OCI-LY3 (cell line): ENCODE measurements at regions not wholly inside any gene's neighbourhood (a gene's known extent, or its start where the extent isn't known, plus 50 kb on each side); places are given as distances from the start of the nearest gene placed in this dataset.

ENCODE experiments used
- H2AFZ ChIP-seq: fragments of 200-600, 300-600 bp; shearing (Covaris generic); 2 replicates; pipeline ENCODE4 v1.6.0; 2014; ENCODE audit warnings: antibody characterized with exemption, low read depth, low read length
- H3K27ac ChIP-seq: fragments of 200-600, 300-600 bp; sonication (generic); 2 replicates; pipeline ENCODE4 v1.5.1; 2014; ENCODE audit warnings: mild to moderate bottlenecking, low read length, moderate library complexity, mixed read lengths
- H3K27me3 ChIP-seq: fragments of 200-600, 300-600 bp; sonication (generic); 2 replicates; pipeline ENCODE4 v1.6.1; 2014; ENCODE audit warnings: low read depth, low read length, mixed read lengths
- H3K36me3 ChIP-seq: fragments of 200-600, 300-600 bp; sonication (generic); replicated peaks from 2 replicates; pipeline ENCODE3; 2014; ENCODE audit warnings: low read depth, low read length, mixed read lengths
- H3K4me1 ChIP-seq: fragments of 300-600, 200-600 bp; sonication (generic); 2 replicates; pipeline ENCODE4 v1.6.1; 2014; ENCODE audit warnings: low read length, mixed read lengths
- H3K4me2 ChIP-seq: fragments of 200-600, 300-600 bp; sonication (generic); 2 replicates; pipeline ENCODE4 v1.6.1; 2014; ENCODE audit warnings: low read length, mixed read lengths
- H3K4me3 ChIP-seq: fragments of 300-600, 200-600 bp; sonication (generic); 2 replicates; pipeline ENCODE4 v1.5.1; 2014; ENCODE audit warnings: antibody characterized with exemption, mild to moderate bottlenecking, low read length, moderate library complexity
- H3K79me2 ChIP-seq: fragments of 300-600, 200-600 bp; shearing (Covaris generic); 2 replicates; pipeline ENCODE4 v1.6.1; 2014; ENCODE audit warnings: mild to moderate bottlenecking, low read length, mixed read lengths
- H3K9ac ChIP-seq: fragments of 300-600, 200-600 bp; shearing (Covaris generic); 2 replicates; pipeline ENCODE4 v1.6.0; 2014; ENCODE audit warnings: mild to moderate bottlenecking, low read length, moderate library complexity
- H3K9me3 ChIP-seq: fragments of 200-600, 300-600 bp; shearing (Covaris generic); 2 replicates; pipeline ENCODE4 v1.6.1; 2014; ENCODE audit warnings: low read length, mixed read lengths; ENCODE audit not compliant: insufficient read depth
- H4K20me1 ChIP-seq: fragments of 200-600, 300-600 bp; sonication (generic); 2 replicates; pipeline ENCODE4 v1.6.1; 2016; ENCODE audit warnings: low read length, mixed read lengths; ENCODE audit not compliant: insufficient read depth
- CTCF ChIP-seq: fragments of 200-600, 300-600 bp; sonication (generic); IDR thresholded peaks from 2 replicates; pipeline ENCODE4 v1.5.1; 2014; ENCODE audit warnings: antibody characterized with exemption, low read length, low read depth
- EZH2phosphoT487 ChIP-seq: fragments of 200-600 bp; shearing (Covaris generic); IDR thresholded peaks from 2 replicates; pipeline ENCODE4 v1.6.1; 2018; ENCODE audit warnings: antibody characterized with exemption, mixed run types, low read depth

- no peak overlapping the region for H3K4me3 ChIP-seq
- H3K9me3 ChIP-seq = no peaks in the 10 kb centered on the region
- H3K4me1 ChIP-seq = no peaks in the 10 kb centered on the region
- no peaks in the 10 kb centered on the region for H3K36me3 ChIP-seq
- H2AFZ ChIP-seq = no peak overlapping the region
- H3K27ac ChIP-seq = no peak overlapping the region
- no peak overlapping the region for H3K9ac ChIP-seq
- H3K79me2 ChIP-seq = no peaks in the 10 kb centered on the region
- TF ChIP-seq CTCF (no peak), EZH2phosphoT487 (no peak)
- H3K4me2 ChIP-seq = no peak overlapping the region
- H3K27me3 ChIP-seq = no peaks in the 10 kb centered on the region
- no peaks in the 10 kb centered on the region for H4K20me1 ChIP-seq
Observed at GRCh38 chr7:11985376-11985775, 153.4 kb upstream of the THSD7A start.

DNA sequence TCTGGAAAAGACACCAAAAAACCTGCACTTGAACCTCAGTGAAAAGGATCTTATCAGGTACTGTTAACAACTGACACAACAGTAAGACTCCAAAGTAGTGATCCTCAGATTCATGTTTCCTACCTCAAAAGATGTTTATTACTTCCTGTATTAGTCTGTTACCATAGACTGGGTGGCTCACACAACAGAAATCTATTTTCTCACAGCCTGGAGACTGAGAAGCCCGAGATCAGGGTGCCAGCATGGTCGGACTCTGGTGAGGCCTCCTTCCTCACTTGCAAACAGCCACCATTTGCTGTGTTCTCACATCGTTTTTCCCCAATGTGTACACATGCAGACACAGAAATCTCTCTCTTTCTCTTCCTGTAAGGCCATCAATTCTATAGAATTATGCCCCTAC, 154.0 kb upstream of the THSD7A start:
- Histone ChIP-seq H3K79me2 (no peaks in the 10 kb centered on the region), H2AFZ (no peak overlapping the region), H3K4me2 (no peak overlapping the region), H3K4me1 (no peaks in the 10 kb centered on the region), H3K9ac (no peak overlapping the region), H3K9me3 (no peaks in the 10 kb centered on the region), H3K27me3 (no peaks in the 10 kb centered on the region), H3K4me3 (no peak overlapping the region), H3K36me3 (no peaks in the 10 kb centered on the region), H3K27ac (no peak overlapping the region), H4K20me1 (no peaks in the 10 kb centered on the region)
- TF ChIP-seq EZH2phosphoT487 (no peak), CTCF (no peak)

- no peaks in the 10 kb centered on the region for H4K20me1 ChIP-seq
- H3K79me2 ChIP-seq = no peaks in the 10 kb centered on the region
- H3K27ac ChIP-seq = no peak overlapping the region
- no peaks in the 10 kb centered on the region for H3K9me3 ChIP-seq
- H3K4me1 ChIP-seq = no peaks in the 10 kb centered on the region
- no peaks in the 10 kb centered on the region for H3K36me3 ChIP-seq
- H3K4me2 ChIP-seq = no peak overlapping the region
- H3K27me3 ChIP-seq = no peaks in the 10 kb centered on the region
- no peak overlapping the region for H3K9ac ChIP-seq
- no peak for TF ChIP-seq EZH2phosphoT487
- TF ChIP-seq CTCF = no peak
- H3K4me3 ChIP-seq = no peak overlapping the region
- H2AFZ ChIP-seq = no peak overlapping the region
Observed at GRCh38 chr7:11988186-11988585, 156.2 kb upstream of the THSD7A start.

- Histone ChIP-seq H3K27me3 (no peaks in the 10 kb centered on the region), H4K20me1 (no peaks in the 10 kb centered on the region), H3K27ac (no peak overlapping the region), H3K4me1 (no peaks in the 10 kb centered on the region), H3K36me3 (no peaks in the 10 kb centered on the region), H3K79me2 (no peaks in the 10 kb centered on the region), H3K9ac (no peak overlapping the region), H3K4me2 (no peak overlapping the region), H3K4me3 (no peak overlapping the region), H2AFZ (no peak overlapping the region), H3K9me3 (no peaks in the 10 kb centered on the region)
- TF ChIP-seq EZH2phosphoT487 = no peak
- no peak for TF ChIP-seq CTCF
Observed at GRCh38 chr7:12002428-12002827, 170.4 kb upstream of the THSD7A start.
